ENCODE measurements at regions not wholly inside any gene's neighbourhood (a gene's known extent, or its start where the extent isn't known, plus 50 kb on each side); places are given as distances from the start of the nearest gene placed in this dataset.

GRCh38 chr15:81957698-81958097, 88.1 kb downstream of the MEX3B start:
- DNase-seq (ENCODE audit: low read depth, low spot score): no peak
- Histone ChIP-seq H3K4me3 (no peak overlapping the region), H3K27ac (no peak overlapping the region), H3K36me3 (ENCODE audit: insufficient read depth, low read length) (no peaks in the 10 kb centered on the region), H3K9me3 (ENCODE audit: low read depth, low read length) (no peaks in the 10 kb centered on the region), H3K9ac (ENCODE audit: insufficient read length) (no peak overlapping the region)
- TF ChIP-seq EZH2 (IDR thresholded peaks at IDR 0.05) (no peak), POLR2AphosphoS5 (IDR thresholded peaks at IDR 0.05; ENCODE audit: borderline replicate concordance, low read depth, low read length) (no peak), FOXP2 (optimal IDR thresholded peaks at IDR 0.05; ENCODE audit: control extremely low read depth, extremely low read length, insufficient read depth) (no peak)

- DNase-seq (ENCODE audit: low read depth, low spot score): no peak
- Histone ChIP-seq H3K36me3 (ENCODE audit: insufficient read depth, low read length) (no peaks in the 10 kb centered on the region), H3K4me3 (no peak overlapping the region), H3K9me3 (ENCODE audit: low read depth, low read length) (no peaks in the 10 kb centered on the region), H3K9ac (ENCODE audit: insufficient read length) (no peak overlapping the region), H3K27ac (no peak overlapping the region)
- TF ChIP-seq FOXP2 (optimal IDR thresholded peaks at IDR 0.05; ENCODE audit: control extremely low read depth, extremely low read length, insufficient read depth) (no peak), EZH2 (IDR thresholded peaks at IDR 0.05) (no peak), POLR2AphosphoS5 (IDR thresholded peaks at IDR 0.05; ENCODE audit: borderline replicate concordance, low read depth, low read length) (no peak)
Observed at GRCh38 chr15:81955382-81956062, 90.3 kb downstream of the MEX3B start.

- no peaks in the 10 kb centered on the region for H3K9me3 ChIP-seq (ENCODE audit: low read depth, low read length)
- no peak for DNase-seq (ENCODE audit: low read depth, low spot score)
- no peak overlapping the region for H3K27ac ChIP-seq
- H3K36me3 ChIP-seq (ENCODE audit: insufficient read depth, low read length): no peaks in the 10 kb centered on the region
- no peak overlapping the region for H3K4me3 ChIP-seq
- H3K9ac ChIP-seq (ENCODE audit: insufficient read length): no peak overlapping the region
- TF ChIP-seq POLR2AphosphoS5 (IDR thresholded peaks at IDR 0.05; ENCODE audit: borderline replicate concordance, low read depth, low read length) (no peak), EZH2 (IDR thresholded peaks at IDR 0.05) (no peak), FOXP2 (optimal IDR thresholded peaks at IDR 0.05; ENCODE audit: control extremely low read depth, extremely low read length, insufficient read depth) (no peak)
Observed at GRCh38 chr15:81954158-81954783, 91.5 kb downstream of the MEX3B start.

GRCh38 chr15:81950841-81951414, 94.9 kb downstream of the MEX3B start:
- no peaks in the 10 kb centered on the region for H3K36me3 ChIP-seq (ENCODE audit: insufficient read depth, low read length)
- no peaks in the 10 kb centered on the region for H3K9me3 ChIP-seq (ENCODE audit: low read depth, low read length)
- no peak for DNase-seq (ENCODE audit: low read depth, low spot score)
- H3K27ac ChIP-seq: no peak overlapping the region
- no peak overlapping the region for H3K4me3 ChIP-seq
- H3K9ac ChIP-seq (ENCODE audit: insufficient read length): no peak overlapping the region
- TF ChIP-seq POLR2AphosphoS5 (IDR thresholded peaks at IDR 0.05; ENCODE audit: borderline replicate concordance, low read depth, low read length) (no peak), EZH2 (IDR thresholded peaks at IDR 0.05) (no peak), FOXP2 (optimal IDR thresholded peaks at IDR 0.05; ENCODE audit: control extremely low read depth, extremely low read length, insufficient read depth) (no peak)

- Histone ChIP-seq H3K36me3 (ENCODE audit: insufficient read depth, low read length) (no peaks in the 10 kb centered on the region), H3K27ac (no peak overlapping the region), H3K9ac (ENCODE audit: insufficient read length) (no peak overlapping the region), H3K9me3 (ENCODE audit: low read depth, low read length) (no peaks in the 10 kb centered on the region), H3K4me3 (no peak overlapping the region)
- TF ChIP-seq FOXP2 (optimal IDR thresholded peaks at IDR 0.05; ENCODE audit: control extremely low read depth, extremely low read length, insufficient read depth) (no peak), EZH2 (IDR thresholded peaks at IDR 0.05) (no peak), POLR2AphosphoS5 (IDR thresholded peaks at IDR 0.05; ENCODE audit: borderline replicate concordance, low read depth, low read length) (no peak)
- DNase-seq (ENCODE audit: low read depth, low spot score): no peak
Observed at GRCh38 chr15:81948751-81949150, 97.1 kb downstream of the MEX3B start.

- Histone ChIP-seq H3K27ac (no peak overlapping the region), H3K4me3 (no peak overlapping the region), H3K36me3 (ENCODE audit: insufficient read depth, low read length) (no peaks in the 10 kb centered on the region), H3K9me3 (ENCODE audit: low read depth, low read length) (no peaks in the 10 kb centered on the region), H3K9ac (ENCODE audit: insufficient read length) (no peak overlapping the region)
- TF ChIP-seq EZH2 (IDR thresholded peaks at IDR 0.05) (no peak), FOXP2 (optimal IDR thresholded peaks at IDR 0.05; ENCODE audit: control extremely low read depth, extremely low read length, insufficient read depth) (no peak), POLR2AphosphoS5 (IDR thresholded peaks at IDR 0.05; ENCODE audit: borderline replicate concordance, low read depth, low read length) (no peak)
- no peak for DNase-seq (ENCODE audit: low read depth, low spot score)
Observed at GRCh38 chr15:81948222-81948621, 97.6 kb downstream of the MEX3B start.

GRCh38 chr15:81947548-81947947, 98.3 kb downstream of the MEX3B start:
- H3K36me3 ChIP-seq (ENCODE audit: insufficient read depth, low read length): no peaks in the 10 kb centered on the region
- H3K27ac ChIP-seq: no peak overlapping the region
- no peaks in the 10 kb centered on the region for H3K9me3 ChIP-seq (ENCODE audit: low read depth, low read length)
- H3K9ac ChIP-seq (ENCODE audit: insufficient read length): no peak overlapping the region
- TF ChIP-seq EZH2 (IDR thresholded peaks at IDR 0.05): no peak
- TF ChIP-seq FOXP2 (optimal IDR thresholded peaks at IDR 0.05; ENCODE audit: control extremely low read depth, extremely low read length, insufficient read depth): no peak
- TF ChIP-seq POLR2AphosphoS5 (IDR thresholded peaks at IDR 0.05; ENCODE audit: borderline replicate concordance, low read depth, low read length): no peak
- no peak overlapping the region for H3K4me3 ChIP-seq
- DNase-seq (ENCODE audit: low read depth, low spot score): no peak

GRCh38 chr15:81945014-81945615, 100.7 kb downstream of the MEX3B start:
- TF ChIP-seq EZH2 (IDR thresholded peaks at IDR 0.05) (no peak), POLR2AphosphoS5 (IDR thresholded peaks at IDR 0.05; ENCODE audit: borderline replicate concordance, low read depth, low read length) (no peak), FOXP2 (optimal IDR thresholded peaks at IDR 0.05; ENCODE audit: control extremely low read depth, extremely low read length, insufficient read depth) (no peak)
- no peak overlapping the region for H3K27ac ChIP-seq
- no peaks in the 10 kb centered on the region for H3K9me3 ChIP-seq (ENCODE audit: low read depth, low read length)
- no peak overlapping the region for H3K4me3 ChIP-seq
- DNase-seq (ENCODE audit: low read depth, low spot score): no peak
- H3K36me3 ChIP-seq (ENCODE audit: insufficient read depth, low read length): no peaks in the 10 kb centered on the region
- no peak overlapping the region for H3K9ac ChIP-seq (ENCODE audit: insufficient read length)

Measured in SK-N-MC (cell line).